SK-N-SH (cell line): ENCODE measurements at regions not wholly inside any gene's neighbourhood (a gene's known extent, or its start where the extent isn't known, plus 50 kb on each side); places are given as distances from the start of the nearest gene placed in this dataset.

Experiments
- CTCF ChIA-PET: fragments of 300-600, 350-600 bp; formaldehyde crosslinking; extraction: SDS; loops from one replicate; lab custom pipeline; 2021; lab: Yijun Ruan, JAX
- POLR2A ChIA-PET: fragments of 350-600 bp; sonication (Branson Sonifier 250); formaldehyde crosslinking; extraction: SDS; loops from one replicate; lab custom pipeline; 2020; ENCODE audit warnings: antibody characterized with exemption, inconsistent platforms; lab: Yijun Ruan, JAX
- DNase-seq: peaks from one replicate; pipeline ENCODE4 v3.0.0; 2012
- H2AFZ ChIP-seq: fragments of 200-600 bp; sonication (generic); 2 replicates; pipeline ENCODE4 v1.8.1; 2016; ENCODE audit warnings: antibody characterized with exemption, mild to moderate bottlenecking, low read depth
- H3F3A ChIP-seq: fragments of 200-600 bp; sonication (generic); replicated peaks from 2 replicates; pipeline ENCODE3; 2016; ENCODE audit warnings: antibody characterized with exemption, mild to moderate bottlenecking; ENCODE audit not compliant: insufficient read depth
- H3K27ac ChIP-seq, 2 experiments: fragments of 200-500 bp in 1 of 2; fragments of 200-600 bp in 1 of 2; sonication (Bioruptor generic) in 1 of 2; sonication (generic), shearing (Covaris generic) in 1 of 2; 2 replicates each; pipeline versions ENCODE4 v1.5.1 to v1.6.1; 2014 to 2016; ENCODE audit warnings: low read depth in 2 of 2, inconsistent platforms in 1 of 2, low read length in 1 of 2, mild to moderate bottlenecking in 1 of 2, mixed read lengths in 1 of 2
- H3K27me3 ChIP-seq: fragments of 200-600 bp; sonication (generic), shearing (Covaris generic); 2 replicates; pipeline ENCODE4 v1.6.1; 2016; ENCODE audit warnings: mixed run types; ENCODE audit not compliant: insufficient read depth
- H3K36me3 ChIP-seq, 2 experiments: fragments of 200-500 bp in 1 of 2; fragments of 200-600 bp in 1 of 2; sonication (Bioruptor generic) in 1 of 2; sonication (generic) in 1 of 2; replicated peaks in 1 of 2; 2 replicates each; pipeline versions ENCODE3 to v1.5.1; 2014 to 2016; ENCODE audit warnings: low read length in 1 of 2, mild to moderate bottlenecking in 1 of 2; ENCODE audit not compliant: insufficient read depth in 2 of 2, control insufficient read depth in 1 of 2
- H3K4me1 ChIP-seq, 2 experiments: fragments of 200-500 bp in 1 of 2; fragments of 200-600 bp in 1 of 2; sonication (Bioruptor generic) in 1 of 2; sonication (generic), shearing (Covaris generic) in 1 of 2; 2 replicates each; pipeline versions ENCODE4 v1.5.1 to v1.6.1; 2014 to 2016; ENCODE audit warnings: low read depth in 1 of 2, low read length in 1 of 2, mixed run types in 1 of 2; ENCODE audit not compliant: insufficient read depth in 2 of 2, control insufficient read depth in 1 of 2
- H3K4me2 ChIP-seq: fragments of 200-600 bp; sonication (generic), shearing (Covaris generic); 2 replicates; pipeline ENCODE4 v1.6.1; 2017; ENCODE audit warnings: mixed run types
- H3K4me3 ChIP-seq, 2 experiments: fragments of 200-500 bp in 1 of 2; fragments of 200-600 bp in 1 of 2; sonication (Bioruptor generic) in 1 of 2; sonication (generic), shearing (Covaris generic) in 1 of 2; 2 replicates each; pipeline versions ENCODE4 v1.5.1 to v1.8.1; 2014 to 2016; ENCODE audit warnings: low read depth in 2 of 2, inconsistent platforms in 1 of 2, low read length in 1 of 2, mild to moderate bottlenecking in 1 of 2, mixed read lengths in 1 of 2, moderate library complexity in 1 of 2
- H3K79me2 ChIP-seq: fragments of 200-600 bp; sonication (generic); 2 replicates; pipeline ENCODE4 v1.8.1; 2017; ENCODE audit warnings: mild to moderate bottlenecking; ENCODE audit not compliant: insufficient read depth
- H3K9ac ChIP-seq: fragments of 200-600 bp; sonication (generic); 2 replicates; pipeline ENCODE4 v1.6.1; 2017; ENCODE audit warnings: mixed run types
- H3K9me2 ChIP-seq: fragments of 200-600 bp; sonication (generic); 2 replicates; pipeline ENCODE4 v1.6.1; 2017; ENCODE audit warnings: mixed run types
- H3K9me3 ChIP-seq: fragments of 200-600 bp; sonication (generic); 2 replicates; pipeline ENCODE4 v1.6.1; 2017; ENCODE audit warnings: mixed run types, mild to moderate bottlenecking, moderate library complexity
- H4K20me1 ChIP-seq: fragments of 200-600 bp; sonication (generic); 2 replicates; pipeline ENCODE4 v1.6.1; 2017; ENCODE audit warnings: mild to moderate bottlenecking, mixed run types; ENCODE audit not compliant: insufficient read depth
- CTCF ChIP-seq: fragments of 200-600 bp; sonication (generic); IDR thresholded peaks from 2 replicates; pipeline ENCODE4 v1.6.1; 2017; ENCODE audit warnings: antibody characterized with exemption, mild to moderate bottlenecking, moderate library complexity
- EP300 ChIP-seq, 2 experiments: IDR thresholded peaks; 2 replicates each; pipeline versions ENCODE4 v1.4.0 to v1.6.1; 2012; ENCODE audit warnings: borderline replicate concordance in 1 of 2, low read depth in 1 of 2, low read length in 1 of 2
- FOXJ3 ChIP-seq: sonication (generic); formaldehyde crosslinking; IDR thresholded peaks from 2 replicates; pipeline ENCODE4 v1.5.1; 2020; ENCODE audit warnings: mild to moderate bottlenecking, missing genetic modification reagents
- FOXM1 ChIP-seq: IDR thresholded peaks from 2 replicates; pipeline ENCODE4 v1.4.0; 2012; ENCODE audit warnings: low read depth, mild to moderate bottlenecking
- GATA2 ChIP-seq: sonication (generic); formaldehyde crosslinking; IDR thresholded peaks from 2 replicates; pipeline ENCODE4 v1.5.0; 2020; ENCODE audit warnings: mild to moderate bottlenecking, missing genetic modification reagents
- MXI1 ChIP-seq: IDR thresholded peaks from 2 replicates; pipeline ENCODE4 v1.6.1; 2012; ENCODE audit warnings: mild to moderate bottlenecking, low read depth, low read length, improper control_type of control experiment
- POLR2AphosphoS5 ChIP-seq: IDR thresholded peaks from 2 replicates; pipeline ENCODE4 v1.6.1; 2012; ENCODE audit warnings: low read depth, low read length
- RAD21 ChIP-seq: IDR thresholded peaks from 2 replicates; pipeline ENCODE4 v1.6.1; 2012; ENCODE audit warnings: mild to moderate bottlenecking, low read length
- RCOR1 ChIP-seq: fragments of 150-350 bp; IDR thresholded peaks from 2 replicates; pipeline ENCODE4 v1.6.1; 2017; ENCODE audit warnings: antibody characterized with exemption, low read length
- RXRA ChIP-seq: IDR thresholded peaks from 2 replicates; pipeline ENCODE4 v1.4.0; 2012; ENCODE audit warnings: low read depth, mild to moderate bottlenecking, borderline replicate concordance
- SMC3 ChIP-seq: IDR thresholded peaks from 2 replicates; pipeline ENCODE4 v1.6.1; 2012; ENCODE audit warnings: low read depth, low read length, improper control_type of control experiment
- TAF1 ChIP-seq: IDR thresholded peaks from 2 replicates; pipeline ENCODE4 v1.6.1; 2012; ENCODE audit warnings: low read depth, mild to moderate bottlenecking, low read length, moderate library complexity, borderline replicate concordance
- TCF12 ChIP-seq: IDR thresholded peaks from 2 replicates; pipeline ENCODE4 v1.4.0; 2012
- TEAD4 ChIP-seq: IDR thresholded peaks from 2 replicates; pipeline ENCODE4 v1.4.0; 2012; ENCODE audit warnings: mild to moderate bottlenecking, borderline replicate concordance; ENCODE audit not compliant: insufficient read depth
- USF2 ChIP-seq: fragments of 150-350 bp; IDR thresholded peaks from 2 replicates; pipeline ENCODE4 v1.6.1; 2017; ENCODE audit warnings: antibody characterized with exemption, low read length, low read depth, borderline replicate concordance
- YY1 ChIP-seq: IDR thresholded peaks from 2 replicates; pipeline ENCODE4 v1.4.0; 2012; ENCODE audit warnings: low read depth, mild to moderate bottlenecking
- WGBS: methylation state at CpG from one replicate; pipeline ENCODE4 v1.1.6; 2017; ENCODE audit warnings: low lambda C conversion rate; 5-methylcytosine and 5-hydroxymethylcytosine counted together

GRCh38 chr5:125227333-125228095 lies 481.1 kb upstream of the ZNF608 start:
- H3K9me3 ChIP-seq, result no peaks in the 10 kb centered on the region
- ChIA-PET POLR2A (no interaction called here), CTCF (interaction anchor here (0.5 to 2.3 kb wide), 14 partner anchors 24 to 1555 kb away, joined by 3 to 7 read pairs (median 3); no protein-coding TSS in a partner anchor)
- 0 out of 2 replicates have a peak overlapping the region, but pooled peaks have one; percentile 16 for H2AFZ ChIP-seq
- H3K9ac ChIP-seq, result no peak overlapping the region
- no peak overlapping the region for H3K27ac ChIP-seq
- peaks cover 6% of the 10 kb centered on the region for H3F3A ChIP-seq
- no peak overlapping the region for H3K4me2 ChIP-seq
- no peaks in the 10 kb centered on the region for H3K36me3 ChIP-seq
- H3K4me1 ChIP-seq, result peaks cover 4 to 6% of the 10 kb centered on the region in 2 experiments; a peak in 2 of 4 replicates
- H3K27me3 ChIP-seq, result no peaks in the 10 kb centered on the region
- no peaks in the 10 kb centered on the region for H4K20me1 ChIP-seq
- H3K9me2 ChIP-seq, result no peaks in the 10 kb centered on the region
- DNase-seq, result peak; percentile 9
- TF ChIP-seq MXI1 (no peak), RAD21 (peak; percentile 57), CTCF (peak; percentile 57), TAF1 (no peak), RCOR1 (no peak), GATA2 (CRISPR knock-in tag) (no peak), SMC3 (peak; percentile 39; the same call in 1 of the 2 replicates), FOXJ3 (CRISPR knock-in tag) (no peak), RXRA (no peak; the same call in 1 of the 2 replicates), TCF12 (no peak), FOXM1 (no peak), POLR2AphosphoS5 (no peak), YY1 (no peak)
- H3K4me3 ChIP-seq, result no peak overlapping the region; a peak in 1 of 4 replicates
- WGBS, result 69% methylated on average over 7 of the region's 7 CpGs
- no peaks in the 10 kb centered on the region for H3K79me2 ChIP-seq

GRCh38 chr5:125228363-125229070 lies 482.1 kb upstream of the ZNF608 start:
- ChIA-PET CTCF (interaction anchor here (0.7 to 2.3 kb wide), 9 partner anchors 25 to 1556 kb away, joined by 3 to 7 read pairs (median 3); no protein-coding TSS in a partner anchor), POLR2A (no interaction called here)
- H2AFZ ChIP-seq, result no peak overlapping the region

More at GRCh38 chr5:125228363-125229070, 482.1 kb upstream of the ZNF608 start:
- Histone ChIP-seq H3K27ac (no peak overlapping the region), H3K9me3 (no peaks in the 10 kb centered on the region), H4K20me1 (no peaks in the 10 kb centered on the region), H3K4me2 (no peak overlapping the region), H3K9me2 (no peaks in the 10 kb centered on the region), H3K9ac (no peak overlapping the region), H3K27me3 (no peaks in the 10 kb centered on the region), H3K79me2 (no peaks in the 10 kb centered on the region), H3K36me3 (no peaks in the 10 kb centered on the region), H3F3A (peaks cover 8% of the 10 kb centered on the region), H3K4me3 (no peak overlapping the region), H3K4me1 (peaks cover 5 to 10% of the 10 kb centered on the region in 2 experiments; a peak in 2 of 4 replicates)
- WGBS, result 67% methylated on average over 4 of the region's 4 CpGs
- TF ChIP-seq FOXJ3 (CRISPR knock-in tag), result no peak
- no peak for TF ChIP-seq USF2
- TF ChIP-seq CTCF, result no peak
- no peak for TF ChIP-seq EP300 (IDR thresholded peaks at IDR 0.05; ENCODE audit: borderline replicate concordance in 1 of 2, low read depth in 1 of 2, low read length in 1 of 2)
- TF ChIP-seq TEAD4, result no peak
- TF ChIP-seq POLR2AphosphoS5, result no peak
- TF ChIP-seq RXRA, result no peak
- no peak for DNase-seq
